ENCODE measurements at regions not wholly inside any gene's neighbourhood (a gene's known extent, or its start where the extent isn't known, plus 50 kb on each side); places are given as distances from the start of the nearest gene placed in this dataset.

DNA sequence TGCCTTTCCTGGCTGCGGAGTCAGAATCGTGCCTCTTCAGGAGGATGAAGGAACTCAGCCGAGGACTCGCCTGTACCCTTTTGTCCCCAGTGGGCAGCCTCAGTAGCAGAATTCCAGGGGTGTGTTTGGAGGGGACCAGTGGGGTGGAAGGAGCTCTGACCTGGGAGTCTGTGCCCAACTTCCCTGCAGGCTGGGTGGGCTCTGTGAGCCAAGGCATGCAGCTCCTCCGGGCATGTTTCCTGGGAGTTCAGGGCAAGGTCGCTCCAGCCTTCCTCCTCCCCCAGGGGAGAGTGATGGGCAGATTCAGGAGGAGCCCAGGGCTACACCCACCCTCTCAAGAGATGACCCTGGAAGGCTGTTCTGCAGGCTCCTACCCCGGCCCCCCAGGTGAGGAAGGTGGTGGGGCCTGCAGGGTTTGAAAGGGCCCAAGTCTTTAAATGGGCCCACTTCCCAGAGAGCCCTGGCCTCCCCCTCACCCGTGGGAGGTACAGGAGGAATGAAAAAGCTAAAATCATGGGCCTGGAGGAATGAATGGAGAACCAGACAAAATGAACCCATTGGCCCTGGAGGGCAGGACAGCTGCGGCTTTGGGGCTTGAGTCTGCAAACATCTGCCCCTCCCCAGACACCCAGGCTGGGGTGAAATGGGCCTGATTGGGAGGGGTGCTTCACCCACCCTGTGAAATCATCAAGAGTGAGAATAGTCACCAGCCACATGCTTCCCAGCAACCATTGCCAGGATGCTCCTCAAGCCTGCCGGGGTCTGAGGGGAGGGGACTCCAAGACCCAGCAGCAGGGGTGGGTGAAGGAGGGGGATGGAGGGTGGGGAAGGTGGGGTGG lies 77.6 kb upstream of the PMEPA1 start:
- Histone ChIP-seq H3K23ac (ENCODE audit: insufficient read length, low read depth, low read length) (no peak overlapping the region), H3T11ph (ENCODE audit: low read length) (no peak overlapping the region), H4K20me1 (ENCODE audit: control insufficient read depth, insufficient read depth, insufficient read length) (no peaks in the 10 kb centered on the region)

More for the DNA sequence above, 77.6 kb upstream of the PMEPA1 start:
- TF ChIP-seq, protein P1, sequence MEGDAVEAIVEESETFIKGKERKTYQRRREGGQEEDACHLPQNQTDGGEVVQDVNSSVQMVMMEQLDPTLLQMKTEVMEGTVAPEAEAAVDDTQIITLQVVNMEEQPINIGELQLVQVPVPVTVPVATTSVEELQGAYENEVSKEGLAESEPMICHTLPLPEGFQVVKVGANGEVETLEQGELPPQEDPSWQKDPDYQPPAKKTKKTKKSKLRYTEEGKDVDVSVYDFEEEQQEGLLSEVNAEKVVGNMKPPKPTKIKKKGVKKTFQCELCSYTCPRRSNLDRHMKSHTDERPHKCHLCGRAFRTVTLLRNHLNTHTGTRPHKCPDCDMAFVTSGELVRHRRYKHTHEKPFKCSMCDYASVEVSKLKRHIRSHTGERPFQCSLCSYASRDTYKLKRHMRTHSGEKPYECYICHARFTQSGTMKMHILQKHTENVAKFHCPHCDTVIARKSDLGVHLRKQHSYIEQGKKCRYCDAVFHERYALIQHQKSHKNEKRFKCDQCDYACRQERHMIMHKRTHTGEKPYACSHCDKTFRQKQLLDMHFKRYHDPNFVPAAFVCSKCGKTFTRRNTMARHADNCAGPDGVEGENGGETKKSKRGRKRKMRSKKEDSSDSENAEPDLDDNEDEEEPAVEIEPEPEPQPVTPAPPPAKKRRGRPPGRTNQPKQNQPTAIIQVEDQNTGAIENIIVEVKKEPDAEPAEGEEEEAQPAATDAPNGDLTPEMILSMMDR (conservative IDR thresholded peaks at IDR 0.05) = no peak
- Histone ChIP-seq H3K79me2 (ENCODE audit: insufficient read depth, low read length) (no peaks in the 10 kb centered on the region), H3K9me3 (ENCODE audit: control insufficient read depth, low read depth, low read length) (no peaks in the 10 kb centered on the region), H2BK5ac (ENCODE audit: insufficient read length, low read length) (no peak overlapping the region), H3K23me2 (ENCODE audit: insufficient read length, low read depth, low read length, poor library complexity, severe bottlenecking) (no peaks in the 10 kb centered on the region), H2AFZ (ENCODE audit: low read length) (no peak overlapping the region), H2BK12ac (ENCODE audit: insufficient read length, low read depth, low read length) (no peak overlapping the region), H3K18ac (ENCODE audit: insufficient read length, low read depth, low read length) (no peak overlapping the region), H3K14ac (ENCODE audit: insufficient read depth, low read length) (no peak overlapping the region; the same call in 1 of the 2 replicates), H3K27ac (ENCODE audit: insufficient read length, low read depth, low read length) (no peak overlapping the region), H4K5ac (ENCODE audit: insufficient read length, low read depth, low read length) (no peak overlapping the region), H2BK20ac (ENCODE audit: low read depth, low read length, poor library complexity, severe bottlenecking) (no peak overlapping the region), H3K9ac (ENCODE audit: extremely low read depth, insufficient read length, low read length) (no peak overlapping the region), H3K4me1 (ENCODE audit: insufficient read depth, low read length) (no peaks in the 10 kb centered on the region; the same call in 1 of the 2 replicates), H3K79me1 (ENCODE audit: insufficient read depth, low read depth, low read length, poor library complexity, severe bottlenecking) (no peaks in the 10 kb centered on the region), H3K4ac (ENCODE audit: low read depth, low read length) (no peak overlapping the region), H3K4me2 (ENCODE audit: insufficient read depth, insufficient read length, low read length) (no peak overlapping the region), H2AK5ac (ENCODE audit: insufficient read length, low read length) (no peak overlapping the region), H3K27me3 (ENCODE audit: insufficient read depth, low read length) (no peaks in the 10 kb centered on the region), H4K91ac (ENCODE audit: insufficient read length, low read depth, low read length) (no peak overlapping the region), H3K56ac (ENCODE audit: insufficient read length, low read depth, low read length) (no peak overlapping the region), H4K8ac (replicated peaks; ENCODE audit: insufficient read length, low read depth, low read length) (no peak overlapping the region), H2BK15ac (ENCODE audit: low read depth, low read length) (no peak overlapping the region), H2BK120ac (ENCODE audit: low read depth, low read length, poor library complexity, severe bottlenecking) (no peak overlapping the region)
- Mint-ChIP-seq H3K4me1 (peaks cover 2 to 3% of the 10 kb centered on the region in 2 experiments; a peak in 2 of 4 replicates), H3K4me3 (no peak overlapping the region), H3K9me3 (peaks cover 0 to 5% of the 10 kb centered on the region in 2 experiments; a peak in 2 of 5 replicates), H3K36me3 (ENCODE audit: insufficient read depth in 1 of 3, low read depth in 3 of 3) (no peaks in the 10 kb centered on the region), H3K27ac (no peak overlapping the region; a peak in 1 of 7 replicates), H3K27me3 (ENCODE audit: low read depth) (no peaks in the 10 kb centered on the region; the same call in 1 of the 2 replicates)
- DNase-seq = peak; percentile 5
- WGBS (ENCODE audit: extremely low coverage, insufficient read length, low lambda C conversion rate) = no CpG with 5 or more reads among the region's 10 CpGs
